Loucy (cell line): ENCODE measurements at regions not wholly inside any gene's neighbourhood (a gene's known extent, or its start where the extent isn't known, plus 50 kb on each side); places are given as distances from the start of the nearest gene placed in this dataset.

Source experiments
- H2AFZ ChIP-seq: fragments of 200-600 bp; sonication (generic); 2 replicates; pipeline ENCODE4 v1.6.0; 2016; ENCODE audit warnings: antibody characterized with exemption, mild to moderate bottlenecking, low read length, moderate library complexity
- H3F3A ChIP-seq: fragments of 200-600 bp; 2 replicates; pipeline ENCODE4 v1.6.0; 2016; ENCODE audit warnings: antibody characterized with exemption, low read depth, mild to moderate bottlenecking
- H3K27me3 ChIP-seq: fragments of 200-600 bp; sonication (generic); 2 replicates; pipeline ENCODE4 v1.6.1; 2014; ENCODE audit warnings: low read length, mild to moderate bottlenecking; ENCODE audit not compliant: insufficient read depth, poor library complexity, severe bottlenecking
- H3K36me3 ChIP-seq: fragments of 200-600 bp; sonication (generic); 2 replicates; pipeline ENCODE4 v1.6.1; 2016; ENCODE audit warnings: low read length; ENCODE audit not compliant: insufficient read depth
- H3K4me1 ChIP-seq: fragments of 200-600 bp; sonication (generic); 2 replicates; pipeline ENCODE4 v1.5.1; 2014; ENCODE audit warnings: low read length, mild to moderate bottlenecking; ENCODE audit not compliant: insufficient read depth, poor library complexity, severe bottlenecking
- H3K4me2 ChIP-seq: fragments of 200-600 bp; sonication (generic); 2 replicates; pipeline ENCODE4 v1.6.0; 2014; ENCODE audit warnings: antibody characterized with exemption, low read length, low read depth, mild to moderate bottlenecking; ENCODE audit not compliant: poor library complexity, severe bottlenecking
- H3K4me3 ChIP-seq: fragments of 200-600 bp; sonication (generic); 2 replicates; pipeline ENCODE4 v1.5.1; 2014; ENCODE audit warnings: low read length, mild to moderate bottlenecking, mixed read lengths; ENCODE audit not compliant: poor library complexity, severe bottlenecking
- H3K79me2 ChIP-seq: fragments of 200-600 bp; sonication (generic); 2 replicates; pipeline ENCODE4 v1.6.1; 2014; ENCODE audit warnings: low read length; ENCODE audit not compliant: insufficient read depth
- H3K9ac ChIP-seq: fragments of 200-600 bp; sonication (generic); 2 replicates; pipeline ENCODE4 v1.6.0; 2014; ENCODE audit warnings: mild to moderate bottlenecking, low read depth, low read length, moderate library complexity; ENCODE audit not compliant: poor library complexity, severe bottlenecking
- H3K9me2 ChIP-seq: fragments of 200-600 bp; sonication (generic); replicated peaks from 2 replicates; pipeline ENCODE4 v1.6.1; 2016; ENCODE audit warnings: low read depth, low read length, mixed read lengths
- H3K9me3 ChIP-seq: fragments of 200-600 bp; sonication (generic); 2 replicates; pipeline ENCODE4 v1.6.1; 2014; ENCODE audit warnings: mild to moderate bottlenecking, antibody characterized with exemption, low read length, low read depth; ENCODE audit not compliant: insufficient read depth
- H4K20me1 ChIP-seq: fragments of 200-600 bp; sonication (generic); 2 replicates; pipeline ENCODE4 v1.6.0; 2014; ENCODE audit warnings: antibody characterized with exemption, low read length, mild to moderate bottlenecking; ENCODE audit not compliant: insufficient read depth, poor library complexity, severe bottlenecking
- CTCF ChIP-seq: fragments of 200-600 bp; sonication (generic); conservative IDR thresholded peaks from 2 replicates; pipeline ENCODE4 v1.5.1; 2014; ENCODE audit warnings: mild to moderate bottlenecking, antibody characterized with exemption, low read length
- EZH2phosphoT487 ChIP-seq: fragments of 200-600 bp; IDR thresholded peaks from 2 replicates; pipeline ENCODE4 v1.6.1; 2018; ENCODE audit warnings: antibody characterized with exemption, mild to moderate bottlenecking, moderate library complexity, borderline replicate concordance

GRCh38 chr10:81534991-81535390 lies 340.0 kb upstream of the NRG3 start:
- no peaks in the 10 kb centered on the region for H3F3A ChIP-seq
- H3K9me2 ChIP-seq: no peaks in the 10 kb centered on the region
- H3K4me2 ChIP-seq: no peak overlapping the region
- no peaks in the 10 kb centered on the region for H3K79me2 ChIP-seq
- H4K20me1 ChIP-seq: no peaks in the 10 kb centered on the region
- no peaks in the 10 kb centered on the region for H3K4me1 ChIP-seq
- H3K9me3 ChIP-seq: no peaks in the 10 kb centered on the region
- TF ChIP-seq CTCF (no peak), EZH2phosphoT487 (no peak)
- H3K4me3 ChIP-seq: no peak overlapping the region
- no peaks in the 10 kb centered on the region for H3K36me3 ChIP-seq
- no peaks in the 10 kb centered on the region for H3K27me3 ChIP-seq
- no peak overlapping the region for H2AFZ ChIP-seq
- no peak overlapping the region for H3K9ac ChIP-seq

- Histone ChIP-seq H2AFZ (no peak overlapping the region), H3K9me3 (no peaks in the 10 kb centered on the region), H3K4me1 (no peaks in the 10 kb centered on the region), H3F3A (no peaks in the 10 kb centered on the region), H3K4me3 (no peak overlapping the region), H3K4me2 (no peak overlapping the region), H3K27me3 (no peaks in the 10 kb centered on the region), H4K20me1 (no peaks in the 10 kb centered on the region), H3K36me3 (no peaks in the 10 kb centered on the region), H3K9ac (no peak overlapping the region), H3K79me2 (no peaks in the 10 kb centered on the region), H3K9me2 (no peaks in the 10 kb centered on the region)
- no peak for TF ChIP-seq CTCF
- no peak for TF ChIP-seq EZH2phosphoT487
Measured at GRCh38 chr10:81541517-81541916, 333.5 kb upstream of the NRG3 start.

GRCh38 chr10:81546243-81546642 lies 328.8 kb upstream of the NRG3 start:
- no peaks in the 10 kb centered on the region for H3K4me1 ChIP-seq
- no peaks in the 10 kb centered on the region for H3K79me2 ChIP-seq
- no peaks in the 10 kb centered on the region for H3K36me3 ChIP-seq
- no peak for TF ChIP-seq EZH2phosphoT487
- no peak for TF ChIP-seq CTCF
- H3K4me3 ChIP-seq: no peak overlapping the region
- H3F3A ChIP-seq: no peaks in the 10 kb centered on the region
- H4K20me1 ChIP-seq: no peaks in the 10 kb centered on the region
- H2AFZ ChIP-seq: no peak overlapping the region
- no peaks in the 10 kb centered on the region; the same call in 1 of the 2 replicates for H3K9me3 ChIP-seq
- no peaks in the 10 kb centered on the region for H3K9me2 ChIP-seq
- no peak overlapping the region for H3K9ac ChIP-seq
- no peak overlapping the region for H3K4me2 ChIP-seq
- H3K27me3 ChIP-seq: no peaks in the 10 kb centered on the region
